Thyroid gland (tissue), 4 donors: ENCODE measurements at regions not wholly inside any gene's neighbourhood (a gene's known extent, or its start where the extent isn't known, plus 50 kb on each side); places are given as distances from the start of the nearest gene placed in this dataset.

Source experiments
- CTCF ChIP-seq, 6 experiments: fragments of 200-600 bp in 3 of 6; fragments of 450-650 bp in 3 of 6; sonication (generic) in 3 of 6; IDR thresholded peaks; one replicate each; pipeline ENCODE4 v1.5.1; 2016 to 2019; ENCODE audit warnings: antibody characterized with exemption in 6 of 6, mild to moderate bottlenecking in 2 of 6, inconsistent platforms in 1 of 6, moderate library complexity in 1 of 6
- POLR2A ChIP-seq, 2 donors: fragments of 450-650 bp; IDR thresholded peaks; one replicate each; pipeline ENCODE4 v1.6.1; 2017; ENCODE audit warnings: antibody characterized with exemption in 2 of 2, mild to moderate bottlenecking in 2 of 2, moderate library complexity in 1 of 2

- TF ChIP-seq CTCF (IDR thresholded peaks at IDR 0.05) (no peak), POLR2A (IDR thresholded peaks at IDR 0.05) (no peak)
Observed at GRCh38 chr1:87829360-87829759, 500.7 kb downstream of the LMO4 start.
